ENCODE measurements at regions not wholly inside any gene's neighbourhood (a gene's known extent, or its start where the extent isn't known, plus 50 kb on each side); places are given as distances from the start of the nearest gene placed in this dataset.
A peak's percentile ranks its signal among the peaks of the same experiment; 100 is the strongest.

- H3K4me3 ChIP-seq (ENCODE audit: low read depth, low read length), result no peak overlapping the region
- no peak for TF ChIP-seq CTCF (IDR thresholded peaks at IDR 0.05; ENCODE audit: insufficient read depth, low read length)
- DNase-seq (ENCODE audit: low read depth), result no peak
Measured at GRCh38 chr2:4168834-4169233, 465.5 kb downstream of the DCDC2C start.

GRCh38 chr2:4174796-4175195 is 471.4 kb downstream of the DCDC2C start:
- DNase-seq (ENCODE audit: low read depth), result peak; percentile 0
- H3K4me3 ChIP-seq (ENCODE audit: low read depth, low read length), result no peak overlapping the region
- no peak for TF ChIP-seq CTCF (IDR thresholded peaks at IDR 0.05; ENCODE audit: insufficient read depth, low read length)

- TF ChIP-seq CTCF (IDR thresholded peaks at IDR 0.05; ENCODE audit: insufficient read depth, low read length), result no peak
- no peak for DNase-seq (ENCODE audit: low read depth)
- H3K4me3 ChIP-seq (ENCODE audit: low read depth, low read length), result no peak overlapping the region
Measured at GRCh38 chr2:4175343-4175742, 472.0 kb downstream of the DCDC2C start.

GRCh38 chr2:4180631-4181030 is 477.3 kb downstream of the DCDC2C start:
- no peak for DNase-seq (ENCODE audit: low read depth)
- H3K4me3 ChIP-seq (ENCODE audit: low read depth, low read length), result no peak overlapping the region
- TF ChIP-seq CTCF (IDR thresholded peaks at IDR 0.05; ENCODE audit: insufficient read depth, low read length), result no peak

- TF ChIP-seq CTCF (IDR thresholded peaks at IDR 0.05; ENCODE audit: insufficient read depth, low read length), result no peak
- no peak overlapping the region for H3K4me3 ChIP-seq (ENCODE audit: low read depth, low read length)
- no peak for DNase-seq (ENCODE audit: low read depth)
Measured at GRCh38 chr2:4181062-4181461, 477.7 kb downstream of the DCDC2C start.

GRCh38 chr2:4188561-4188960 is 485.2 kb downstream of the DCDC2C start:
- DNase-seq (ENCODE audit: low read depth), result no peak
- no peak overlapping the region for H3K4me3 ChIP-seq (ENCODE audit: low read depth, low read length)
- TF ChIP-seq CTCF (IDR thresholded peaks at IDR 0.05; ENCODE audit: insufficient read depth, low read length), result no peak

- no peak for TF ChIP-seq CTCF (IDR thresholded peaks at IDR 0.05; ENCODE audit: insufficient read depth, low read length)
- DNase-seq (ENCODE audit: low read depth), result no peak
- H3K4me3 ChIP-seq (ENCODE audit: low read depth, low read length), result no peak overlapping the region
Measured at GRCh38 chr2:4190548-4190947, 487.2 kb downstream of the DCDC2C start.
